H1 (cell line): ENCODE measurements at regions not wholly inside any gene's neighbourhood (a gene's known extent, or its start where the extent isn't known, plus 50 kb on each side); places are given as distances from the start of the nearest gene placed in this dataset.
"Not testable (repeated sequence)": the region's sequence is repeated elsewhere in the genome, so short reads cannot be mapped to it uniquely, and the experiment has no call there.

Experiments
- CTCF ChIA-PET: fragments of 300-600 bp; sonication (Branson Sonifier 250); formaldehyde crosslinking; loops from one replicate; lab custom pipeline; 2021; ENCODE audit not compliant: partially characterized antibody; lab: Charles Lee
- POLR2A ChIA-PET: fragments of 300-600 bp; sonication (Branson Sonifier 250); formaldehyde crosslinking; loops from one replicate; lab custom pipeline; 2021; ENCODE audit warnings: inconsistent platforms; ENCODE audit not compliant: partially characterized antibody; lab: Charles Lee
- DNase-seq, 2 experiments: peaks; one replicate each; pipeline versions ENCODE4 v3.0.0 to v3.0.0-alpha.2; 2010 to 2022; ENCODE audit warnings: low spot score in 2 of 2, low read depth in 1 of 2, mixed read lengths in 1 of 2
- FAIRE-seq: peaks from 2 replicates; lab custom pipeline; 2011; peaks lifted over from hg19 to GRCh38; lab: Jason Lieb, UNC
- H2AFZ ChIP-seq: 2 replicates; pipeline ENCODE4 v1.8.1; 2012; ENCODE audit warnings: low read length, inconsistent platforms
- H2AK5ac ChIP-seq: 2 replicates; pipeline ENCODE4 v1.6.1; 2013; ENCODE audit warnings: low read depth, low read length
- H2BK120ac ChIP-seq: replicated peaks from 2 replicates; pipeline ENCODE3; 2013; ENCODE audit warnings: low read depth, low read length, inconsistent platforms
- H2BK12ac ChIP-seq: 2 replicates; pipeline ENCODE4 v1.6.1; 2013; ENCODE audit warnings: low read depth, low read length
- H2BK15ac ChIP-seq: 2 replicates; pipeline ENCODE4 v1.6.1; 2013; ENCODE audit warnings: low read length
- H2BK20ac ChIP-seq: 2 replicates; pipeline ENCODE4 v1.6.1; 2013; ENCODE audit warnings: low read length
- H2BK5ac ChIP-seq: 2 replicates; pipeline ENCODE4 v1.6.1; 2013; ENCODE audit warnings: low read depth, low read length
- H3K14ac ChIP-seq: 2 replicates; pipeline ENCODE4 v1.6.1; 2013; ENCODE audit warnings: inconsistent platforms; ENCODE audit not compliant: insufficient read length
- H3K18ac ChIP-seq: 2 replicates; pipeline ENCODE4 v1.6.1; 2013; ENCODE audit warnings: low read length; ENCODE audit errors: extremely low read depth
- H3K23ac ChIP-seq: 2 replicates; pipeline ENCODE4 v1.6.1; 2013; ENCODE audit warnings: inconsistent platforms; ENCODE audit not compliant: insufficient read length
- H3K23me2 ChIP-seq: 2 replicates; pipeline ENCODE4 v1.6.1; 2013; ENCODE audit warnings: low read depth, low read length
- H3K27ac ChIP-seq: 2 replicates; pipeline ENCODE4 v1.6.1; 2011; ENCODE audit warnings: low read depth, low read length, inconsistent platforms
- H3K27me3 ChIP-seq, 4 experiments: replicated peaks in 1 of 4; 1 replicate in 1 of 4; 2 replicates in 3 of 4; pipeline versions ENCODE4 v1.6.1 to v1.8.1; 2011 to 2013; ENCODE audit warnings: low read length in 3 of 4, mild to moderate bottlenecking in 3 of 4, inconsistent platforms in 2 of 4, mixed read lengths in 2 of 4, moderate library complexity in 1 of 4; ENCODE audit not compliant: control insufficient read depth in 3 of 4, insufficient read depth in 3 of 4; ENCODE audit errors: extremely low read depth in 1 of 4
- H3K36me3 ChIP-seq, 4 experiments: 2 replicates each; pipeline versions ENCODE4 v1.6.1 to v1.8.1; 2011 to 2013; ENCODE audit warnings: mild to moderate bottlenecking in 4 of 4, low read length in 3 of 4, moderate library complexity in 2 of 4, control low read depth in 1 of 4, inconsistent platforms in 1 of 4; ENCODE audit not compliant: insufficient read depth in 4 of 4, control insufficient read depth in 2 of 4
- H3K4ac ChIP-seq: replicated peaks from 2 replicates; pipeline ENCODE3; 2013; ENCODE audit warnings: low read length, low read depth, mixed read lengths, inconsistent platforms; ENCODE audit not compliant: insufficient read length
- H3K4me1 ChIP-seq, 4 experiments: replicated peaks in 1 of 4; 1 replicate in 1 of 4; 2 replicates in 3 of 4; pipeline versions ENCODE4 v1.6.1 to v1.8.1; 2011 to 2013; ENCODE audit warnings: low read length in 3 of 4, inconsistent platforms in 2 of 4, mixed read lengths in 1 of 4; ENCODE audit not compliant: insufficient read depth in 4 of 4, control insufficient read depth in 3 of 4
- H3K4me2 ChIP-seq, 2 experiments: 2 replicates each; pipeline versions ENCODE4 v1.6.1 to v1.8.1; 2011 to 2013; ENCODE audit warnings: low read depth in 2 of 2, low read length in 2 of 2, control low read depth in 1 of 2, inconsistent platforms in 1 of 2, mild to moderate bottlenecking in 1 of 2; ENCODE audit not compliant: insufficient read depth in 1 of 2
- H3K4me3 ChIP-seq, 4 experiments: fragments of 200-600, 300-600 bp in 1 of 4; sonication (generic), shearing (Covaris generic), sonication (Bioruptor Twin) in 1 of 4; 2 replicates each; pipeline versions ENCODE4 v1.5.1 to v1.8.1; 2011 to 2016; ENCODE audit warnings: low read length in 4 of 4, low read depth in 3 of 4, control low read depth in 2 of 4, inconsistent platforms in 2 of 4, mild to moderate bottlenecking in 2 of 4, mixed read lengths in 1 of 4, moderate library complexity in 1 of 4; ENCODE audit not compliant: insufficient read depth in 2 of 4; ENCODE audit errors: extremely low read depth in 1 of 4
- H3K56ac ChIP-seq: replicated peaks from 2 replicates; pipeline ENCODE3; 2013; ENCODE audit warnings: low read depth, mild to moderate bottlenecking, mixed read lengths, low read length, inconsistent platforms; ENCODE audit not compliant: insufficient read length
- H3K79me1 ChIP-seq: 2 replicates; pipeline ENCODE4 v1.6.1; 2013; ENCODE audit warnings: low read depth, low read length, control low read depth
- H3K79me2 ChIP-seq, 2 experiments: 2 replicates each; pipeline versions ENCODE4 v1.6.1 to v1.8.1; 2012 to 2013; ENCODE audit warnings: low read length in 2 of 2, mild to moderate bottlenecking in 2 of 2, inconsistent platforms in 1 of 2; ENCODE audit not compliant: insufficient read depth in 2 of 2, control insufficient read depth in 1 of 2
- H3K9ac ChIP-seq, 4 experiments: replicated peaks in 1 of 4; 1 replicate in 1 of 4; 2 replicates in 3 of 4; pipeline versions ENCODE4 v1.6.1 to v1.8.1; 2011 to 2013; ENCODE audit warnings: low read depth in 3 of 4, low read length in 3 of 4, control low read depth in 2 of 4, mild to moderate bottlenecking in 2 of 4, moderate library complexity in 2 of 4, inconsistent platforms in 1 of 4; ENCODE audit errors: extremely low read depth in 1 of 4
- H3K9me3 ChIP-seq, 2 experiments: 2 replicates each; pipeline versions ENCODE4 v1.6.1 to v1.8.1; 2012 to 2013; ENCODE audit warnings: mild to moderate bottlenecking in 2 of 2, moderate library complexity in 2 of 2, control low read depth in 1 of 2, inconsistent platforms in 1 of 2, low read depth in 1 of 2, low read length in 1 of 2, mixed read lengths in 1 of 2; ENCODE audit not compliant: insufficient read depth in 2 of 2
- H4K20me1 ChIP-seq, 2 experiments: replicated peaks in 1 of 2; 2 replicates each; pipeline versions ENCODE3 to v1.8.1; 2011 to 2013; ENCODE audit warnings: inconsistent platforms in 2 of 2, low read length in 2 of 2, mild to moderate bottlenecking in 1 of 2; ENCODE audit not compliant: insufficient read depth in 2 of 2, control insufficient read depth in 1 of 2
- H4K5ac ChIP-seq: 2 replicates; pipeline ENCODE4 v1.6.1; 2013; ENCODE audit warnings: low read length, low read depth, mixed read lengths, inconsistent platforms; ENCODE audit not compliant: insufficient read length
- H4K8ac ChIP-seq: 2 replicates; pipeline ENCODE4 v1.8.0; 2013; ENCODE audit warnings: mild to moderate bottlenecking, moderate library complexity, low read length, inconsistent platforms; ENCODE audit not compliant: insufficient read depth; ENCODE audit errors: extremely low read depth
- H4K91ac ChIP-seq: replicated peaks from 2 replicates; pipeline ENCODE3; 2013; ENCODE audit warnings: low read length, mixed read lengths, inconsistent platforms; ENCODE audit not compliant: insufficient read length
- WGBS, 2 experiments: shearing (Covaris generic) in 1 of 2; methylation state at CpG; one replicate each; pipeline versions ENCODE4 v1.1.6 to v1.1.7; 2013 to 2015; ENCODE audit warnings: low lambda C conversion rate in 2 of 2, mixed read lengths in 2 of 2, inconsistent platforms in 1 of 2, low coverage in 1 of 2, missing lambda C conversion rate in 1 of 2; ENCODE audit not compliant: insufficient replicate concordance in 2 of 2, insufficient coverage in 1 of 2, insufficient read length in 1 of 2; ENCODE audit errors: extremely low coverage in 1 of 2, missing lambda C conversion rate in 1 of 2; 5-methylcytosine and 5-hydroxymethylcytosine counted together

DNA sequence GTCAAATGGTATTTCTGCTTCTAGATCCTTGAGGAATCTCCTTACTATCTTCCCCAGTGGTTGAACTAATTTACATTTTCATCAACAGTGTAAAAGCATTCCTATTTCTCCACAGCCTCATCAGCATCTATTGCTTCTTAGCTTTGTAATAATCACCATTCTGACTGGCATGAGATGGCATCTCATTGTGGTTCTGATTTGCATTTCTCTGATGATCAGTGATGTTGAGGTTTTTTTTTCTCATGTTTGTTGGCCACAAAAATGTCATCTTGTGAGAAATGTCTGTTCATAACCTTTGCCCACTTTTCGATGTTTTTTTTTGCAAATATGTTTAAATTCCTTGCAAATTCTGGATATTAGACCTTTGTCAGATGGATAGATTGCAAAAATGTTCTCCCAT lies 797.3 kb downstream of the KCNA4 start:
- H3K79me1 ChIP-seq, H3K9me3 ChIP-seq, DNase-seq, H2BK5ac ChIP-seq, H2BK120ac ChIP-seq, CTCF ChIA-PET, H2BK12ac ChIP-seq, H3K27me3 ChIP-seq, H2BK15ac ChIP-seq, H3K4ac ChIP-seq, H3K4me3 ChIP-seq, H3K14ac ChIP-seq, H3K56ac ChIP-seq, H4K91ac ChIP-seq, H2AFZ ChIP-seq, H4K8ac ChIP-seq, H3K23ac ChIP-seq, H3K79me2 ChIP-seq, H3K27ac ChIP-seq, H3K4me1 ChIP-seq, H4K20me1 ChIP-seq, H3K18ac ChIP-seq, H2BK20ac ChIP-seq, H3K23me2 ChIP-seq, H3K4me2 ChIP-seq, H3K36me3 ChIP-seq, FAIRE-seq, H2AK5ac ChIP-seq, H4K5ac ChIP-seq, H3K9ac ChIP-seq: not testable (repeated sequence)
- 40% methylated on average over 1 of the region's 1 CpG; no CpG with 5 or more reads in 1 of the 2 experiments for WGBS, 2 experiments
- POLR2A ChIA-PET, result interaction anchor here (0.7 kb wide), 1 partner anchor 285 kb away, joined by 4 read pairs; no protein-coding TSS in a partner anchor
